Fibroblast of the aortic adventitia (primary cell): ENCODE measurements at regions not wholly inside any gene's neighbourhood (a gene's known extent, or its start where the extent isn't known, plus 50 kb on each side); places are given as distances from the start of the nearest gene placed in this dataset.
"Not testable (repeated sequence)": the region's sequence is repeated elsewhere in the genome, so short reads cannot be mapped to it uniquely, and the experiment has no call there.

Experiments
- DNase-seq: peaks from one replicate; pipeline ENCODE4 v3.0.0-alpha.2; 2010; ENCODE audit warnings: low read depth
- H3K4me3 ChIP-seq: 2 replicates; pipeline ENCODE4 v1.5.1; 2011; ENCODE audit warnings: low read depth, mild to moderate bottlenecking, control low read depth, low read length, moderate library complexity
- TF ChIP-seq, protein P1 (sequence below): IDR thresholded peaks from 2 replicates; pipeline ENCODE4 v1.5.1; 2011; ENCODE audit warnings: mild to moderate bottlenecking, low read length, control low read depth, inconsistent platforms; ENCODE audit not compliant: insufficient read depth

DNA sequence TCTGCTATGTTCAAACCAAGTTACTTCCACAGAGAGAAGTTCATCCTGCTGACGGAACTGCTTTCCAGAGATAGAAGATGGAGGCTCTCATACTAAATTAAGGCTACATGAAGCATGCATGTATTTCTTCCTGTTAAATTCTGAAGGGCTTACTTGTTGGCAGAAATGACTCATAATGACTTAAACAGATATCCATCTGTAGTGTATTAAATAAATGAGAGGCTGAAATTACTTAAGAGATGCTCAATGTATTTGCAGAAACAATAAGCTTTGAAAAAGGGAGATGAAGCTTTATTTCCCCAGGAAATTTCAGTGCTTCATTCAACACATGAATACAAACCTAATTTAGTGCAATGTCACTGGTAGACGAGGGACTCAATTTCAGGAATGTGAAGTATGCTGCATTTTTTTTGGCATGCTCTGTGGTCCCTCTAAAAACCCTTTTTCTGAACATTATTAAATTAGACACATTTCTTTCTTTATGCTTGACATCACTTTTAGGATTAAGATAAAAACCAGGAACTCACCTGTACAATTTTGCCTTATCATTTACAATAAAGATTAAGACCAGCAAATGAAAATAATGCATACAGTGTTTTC is 759.1 kb upstream of the POU3F4 start:
- DNase-seq = no peak
- H3K4me3 ChIP-seq = no peak overlapping the region
- TF ChIP-seq, protein P1, sequence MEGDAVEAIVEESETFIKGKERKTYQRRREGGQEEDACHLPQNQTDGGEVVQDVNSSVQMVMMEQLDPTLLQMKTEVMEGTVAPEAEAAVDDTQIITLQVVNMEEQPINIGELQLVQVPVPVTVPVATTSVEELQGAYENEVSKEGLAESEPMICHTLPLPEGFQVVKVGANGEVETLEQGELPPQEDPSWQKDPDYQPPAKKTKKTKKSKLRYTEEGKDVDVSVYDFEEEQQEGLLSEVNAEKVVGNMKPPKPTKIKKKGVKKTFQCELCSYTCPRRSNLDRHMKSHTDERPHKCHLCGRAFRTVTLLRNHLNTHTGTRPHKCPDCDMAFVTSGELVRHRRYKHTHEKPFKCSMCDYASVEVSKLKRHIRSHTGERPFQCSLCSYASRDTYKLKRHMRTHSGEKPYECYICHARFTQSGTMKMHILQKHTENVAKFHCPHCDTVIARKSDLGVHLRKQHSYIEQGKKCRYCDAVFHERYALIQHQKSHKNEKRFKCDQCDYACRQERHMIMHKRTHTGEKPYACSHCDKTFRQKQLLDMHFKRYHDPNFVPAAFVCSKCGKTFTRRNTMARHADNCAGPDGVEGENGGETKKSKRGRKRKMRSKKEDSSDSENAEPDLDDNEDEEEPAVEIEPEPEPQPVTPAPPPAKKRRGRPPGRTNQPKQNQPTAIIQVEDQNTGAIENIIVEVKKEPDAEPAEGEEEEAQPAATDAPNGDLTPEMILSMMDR = no peak

GRCh38 chrX:82756272-82756671 is 751.8 kb upstream of the POU3F4 start:
- TF ChIP-seq, protein P1 = no peak
- H3K4me3 ChIP-seq = no peak overlapping the region
- no peak for DNase-seq

- DNase-seq = no peak
- TF ChIP-seq, protein P1 = no peak
- no peak overlapping the region for H3K4me3 ChIP-seq
These were observed 750.5 kb upstream of the POU3F4 start for GRCh38 chrX:82757614-82758013.

DNA sequence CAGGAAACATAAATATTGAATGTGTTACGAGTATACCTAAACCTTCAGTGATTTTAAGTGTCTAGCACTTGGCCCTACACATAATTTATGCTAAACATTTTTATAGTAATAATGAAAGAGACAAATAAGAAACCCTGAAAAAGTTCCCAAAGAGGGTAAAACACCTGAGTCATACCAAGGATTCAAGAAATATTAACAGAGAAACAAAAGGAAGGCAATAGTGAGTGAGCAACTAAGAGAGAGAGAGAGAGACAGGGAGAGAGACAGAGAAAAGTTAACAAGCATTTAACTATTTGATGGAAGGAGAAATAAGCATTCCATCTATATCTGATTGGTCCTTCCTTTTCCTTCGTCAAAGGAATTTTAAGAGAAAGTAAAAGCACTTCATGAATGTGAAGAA is 743.6 kb upstream of the POU3F4 start:
- no peak overlapping the region for H3K4me3 ChIP-seq
- no peak for DNase-seq
- TF ChIP-seq, protein P1 = no peak

GRCh38 chrX:82765811-82766210 is 742.3 kb upstream of the POU3F4 start:
- TF ChIP-seq, protein P1 = no peak
- no peak for DNase-seq
- H3K4me3 ChIP-seq = no peak overlapping the region

GRCh38 chrX:82775426-82775825 is 732.7 kb upstream of the POU3F4 start:
- H3K4me3 ChIP-seq = no peak overlapping the region
- TF ChIP-seq, protein P1 = no peak
- DNase-seq = no peak

DNA sequence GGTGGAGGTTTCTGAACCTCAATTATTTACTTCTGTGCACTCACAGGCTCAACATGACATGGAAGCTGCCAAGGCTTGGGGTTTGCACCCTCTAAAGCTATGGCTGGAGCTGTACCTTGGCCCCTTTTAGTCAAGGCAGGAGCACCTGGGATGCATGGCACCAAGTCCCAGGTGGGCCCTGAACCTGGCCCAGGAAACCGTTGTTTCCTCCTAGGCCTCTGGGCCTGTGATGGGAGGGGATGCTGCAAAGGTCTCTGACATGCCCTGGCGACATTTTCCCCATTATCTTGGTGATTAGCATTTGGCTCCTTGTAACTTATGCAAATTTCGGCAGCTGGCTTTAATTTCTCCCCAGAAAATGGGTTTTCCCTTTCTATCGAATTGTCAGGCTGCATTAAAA is 726.1 kb upstream of the POU3F4 start:
- no peak overlapping the region for H3K4me3 ChIP-seq
- DNase-seq = no peak
- TF ChIP-seq, protein P1 = no peak

DNA sequence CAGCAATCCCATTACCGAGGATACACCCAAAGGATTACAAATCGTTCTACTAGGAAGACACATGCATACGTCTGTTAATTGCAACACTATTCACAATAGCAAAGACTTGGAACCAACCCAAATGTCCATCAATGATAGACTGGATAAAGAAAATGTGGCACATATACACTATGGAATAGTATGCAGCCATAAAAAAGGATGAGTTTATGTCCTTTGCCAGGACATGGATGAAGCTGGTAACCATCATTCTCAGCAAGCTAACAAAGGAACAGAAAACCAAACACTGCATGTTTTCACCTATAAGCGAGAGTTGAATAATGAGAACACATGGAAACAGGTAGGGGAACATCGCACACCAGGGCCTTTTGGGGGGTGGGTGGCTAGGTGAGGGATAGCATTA is 695.2 kb upstream of the POU3F4 start:
- not testable (repeated sequence) for DNase-seq, H3K4me3 ChIP-seq
